DMS153 (cell line): ENCODE measurements at regions not wholly inside any gene's neighbourhood (a gene's known extent, or its start where the extent isn't known, plus 50 kb on each side); places are given as distances from the start of the nearest gene placed in this dataset.

Source experiments
- DNase-seq: peaks from one replicate; lab custom pipeline; 2025; lab: John Stamatoyannopoulos, UW

DNA sequence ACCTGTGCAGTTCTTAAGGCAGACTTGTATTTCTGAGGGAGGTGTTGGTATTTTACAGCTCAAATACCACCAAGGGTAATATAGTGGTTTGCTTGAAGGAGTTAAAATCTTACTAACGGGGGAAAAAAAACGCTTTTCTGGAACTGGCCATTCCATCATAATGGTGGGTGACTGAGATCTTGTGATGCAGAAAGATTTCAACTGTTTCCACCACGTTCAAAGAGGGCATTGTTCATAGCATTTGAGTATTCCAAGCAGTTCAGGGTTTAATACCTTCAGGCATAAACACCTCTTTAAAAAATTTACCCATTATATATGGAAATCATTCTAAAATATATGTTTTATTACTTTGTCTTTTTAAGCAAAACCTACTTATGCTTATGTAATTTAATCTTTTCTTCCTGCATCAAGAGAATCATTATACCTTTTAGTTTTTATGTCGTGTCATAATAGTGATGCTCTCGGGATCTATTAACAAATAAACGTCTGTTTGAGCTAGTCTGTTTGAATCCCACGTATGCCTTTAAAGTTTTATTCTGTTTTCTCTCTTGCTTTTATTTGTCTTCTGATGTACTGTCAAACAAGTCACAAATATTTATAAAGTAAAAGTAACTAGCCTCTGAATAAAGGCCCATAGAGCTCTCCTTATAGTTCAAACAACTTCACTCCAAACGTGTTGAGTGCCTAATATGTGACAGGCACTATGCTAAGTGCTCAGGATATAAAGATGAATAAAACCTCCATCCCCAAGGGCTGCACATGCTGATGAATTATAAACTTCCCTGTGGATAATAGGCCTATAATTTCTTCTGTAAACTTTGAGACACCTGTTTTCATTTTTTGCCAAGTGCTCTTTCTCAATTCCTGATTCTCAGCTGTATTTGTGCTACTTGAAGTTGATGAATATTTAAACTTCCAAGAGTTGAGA is 298.8 kb upstream of the FERMT1 start:
- DNase-seq = peak; percentile 65

DNA sequence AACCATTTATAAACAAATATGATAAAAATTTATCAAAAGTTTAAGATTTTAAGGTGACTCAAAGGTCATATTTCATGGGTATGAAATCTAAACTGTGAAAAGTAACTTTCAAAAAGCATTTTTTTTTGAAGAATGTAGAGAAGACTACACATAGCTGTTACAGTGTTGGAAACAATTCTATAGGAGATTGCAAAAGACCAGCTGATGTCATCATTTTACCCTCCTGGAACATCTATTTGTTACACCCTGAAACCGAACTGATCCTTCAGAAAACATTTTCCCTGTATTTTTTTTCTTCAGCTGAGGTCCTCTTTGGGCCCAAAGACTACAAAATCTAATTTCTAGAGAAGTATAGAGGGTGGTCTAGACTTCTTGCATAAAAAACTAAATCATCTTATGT is 297.5 kb upstream of the FERMT1 start:
- no peak for DNase-seq

DNA sequence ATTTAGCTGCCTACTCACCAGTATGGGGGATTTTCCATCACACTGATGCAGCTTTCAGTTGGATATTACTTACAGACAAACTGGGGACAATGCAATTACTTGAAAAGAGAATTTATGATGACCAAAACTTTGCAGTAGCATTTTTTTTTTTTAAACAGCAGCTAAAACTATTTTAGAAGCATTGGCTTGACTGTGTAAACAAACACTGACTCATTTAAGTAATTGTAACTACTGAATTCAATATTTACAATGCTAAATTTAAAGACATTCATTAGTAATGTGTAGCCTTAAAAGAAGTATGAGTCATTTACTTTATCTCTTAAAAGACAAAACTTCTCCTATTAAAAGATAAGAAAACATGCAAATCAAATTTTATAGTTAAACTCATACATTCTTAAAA is 295.9 kb upstream of the FERMT1 start:
- no peak for DNase-seq

- no peak for DNase-seq
These were observed 293.5 kb upstream of the FERMT1 start for GRCh38 chr20:6416371-6416770.

DNA sequence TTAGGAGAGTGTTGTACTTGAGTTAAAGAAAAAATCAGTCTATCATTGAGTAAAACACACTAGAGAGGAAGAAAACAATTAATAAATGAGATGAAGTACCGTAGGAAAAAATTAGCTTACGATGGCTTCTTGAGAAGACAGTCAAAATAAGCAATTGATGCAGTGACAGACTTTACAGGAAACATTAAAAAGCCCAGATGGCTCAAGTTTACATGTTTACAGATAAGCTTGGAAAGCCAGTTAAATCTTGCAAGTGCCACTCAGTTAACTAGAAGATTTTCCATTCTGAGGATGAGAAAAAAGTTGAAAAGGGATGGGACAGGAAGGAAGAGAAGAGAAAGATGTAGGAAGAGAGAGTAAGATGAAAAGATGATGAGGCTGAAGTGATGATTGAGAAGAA is 288.8 kb upstream of the FERMT1 start:
- DNase-seq = no peak

DNA sequence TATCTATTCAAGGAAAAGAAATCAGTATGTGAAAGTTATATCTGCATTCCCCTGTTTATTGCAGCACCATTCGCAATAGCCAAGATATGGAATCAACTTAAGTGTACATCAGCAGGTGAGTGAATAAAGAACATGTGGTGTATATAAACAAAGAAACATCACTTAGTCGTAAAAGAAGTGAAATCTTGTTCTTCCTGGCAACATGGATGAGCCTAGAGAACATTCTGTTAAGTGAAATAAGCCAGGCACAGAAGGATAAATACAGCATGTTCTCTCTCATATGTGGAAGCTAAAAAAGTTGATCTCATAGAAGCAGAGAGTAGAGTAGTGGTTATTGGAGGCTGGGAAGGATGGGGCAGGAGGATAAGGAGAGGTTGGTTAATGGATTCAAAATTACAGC is 287.9 kb upstream of the FERMT1 start:
- no peak for DNase-seq

GRCh38 chr20:6407163-6407562 is 284.3 kb upstream of the FERMT1 start:
- no peak for DNase-seq

DNA sequence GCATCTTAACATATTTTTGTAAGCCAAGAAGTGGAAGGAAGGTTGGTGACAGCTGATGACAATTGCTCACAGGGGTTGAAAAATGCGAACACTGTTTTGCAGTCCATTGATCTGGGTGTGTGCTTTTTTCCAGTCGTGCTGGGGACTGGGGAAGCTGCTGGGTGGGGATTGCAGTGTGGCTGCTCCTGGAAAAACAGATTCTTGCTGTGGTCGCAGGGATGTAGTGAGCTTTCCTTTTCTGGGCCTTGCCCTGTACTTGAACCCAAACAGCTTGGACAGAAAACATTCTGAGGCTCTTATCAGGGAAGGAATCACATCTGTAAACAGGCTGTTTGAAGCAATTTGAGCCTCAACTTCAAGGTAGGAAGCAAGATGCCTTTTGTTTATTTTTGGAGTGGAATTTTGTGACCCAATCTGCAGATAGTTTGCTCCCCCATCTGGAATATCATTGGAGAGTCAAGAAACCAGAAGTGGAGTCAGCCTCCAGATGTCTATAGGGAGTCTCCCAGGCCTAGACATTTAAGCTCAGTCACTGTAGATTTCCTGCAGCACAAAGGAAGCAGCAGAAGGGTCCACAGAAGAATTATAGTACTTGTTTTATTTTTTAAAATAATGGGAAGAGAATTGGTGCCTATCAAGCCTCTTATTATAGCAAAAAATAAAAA is 279.2 kb upstream of the FERMT1 start:
- no peak for DNase-seq

GRCh38 chr20:6397115-6397514 is 274.3 kb upstream of the FERMT1 start:
- no peak for DNase-seq

DNA sequence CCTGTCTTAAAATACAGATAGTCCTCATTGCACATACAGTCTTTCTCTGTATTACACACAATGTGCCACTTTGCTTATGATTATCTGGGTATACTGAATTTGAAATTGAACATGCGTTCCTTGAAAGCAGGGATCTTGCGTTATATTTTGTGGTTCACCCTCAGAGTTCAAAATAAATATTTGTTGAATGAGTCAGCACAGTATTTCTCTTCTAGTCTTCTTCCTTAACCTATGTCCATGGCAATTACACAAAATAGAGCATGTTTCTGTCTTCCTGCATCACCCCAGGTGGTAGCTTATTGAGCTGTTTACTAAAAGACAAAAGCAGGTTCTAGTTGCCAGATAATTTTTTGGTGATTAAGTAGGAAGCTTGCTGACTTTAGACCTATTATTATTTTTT is 272.9 kb upstream of the FERMT1 start:
- peak; percentile 87 for DNase-seq

- no peak for DNase-seq
These were observed 265.9 kb upstream of the FERMT1 start for GRCh38 chr20:6388671-6389197.

DNA sequence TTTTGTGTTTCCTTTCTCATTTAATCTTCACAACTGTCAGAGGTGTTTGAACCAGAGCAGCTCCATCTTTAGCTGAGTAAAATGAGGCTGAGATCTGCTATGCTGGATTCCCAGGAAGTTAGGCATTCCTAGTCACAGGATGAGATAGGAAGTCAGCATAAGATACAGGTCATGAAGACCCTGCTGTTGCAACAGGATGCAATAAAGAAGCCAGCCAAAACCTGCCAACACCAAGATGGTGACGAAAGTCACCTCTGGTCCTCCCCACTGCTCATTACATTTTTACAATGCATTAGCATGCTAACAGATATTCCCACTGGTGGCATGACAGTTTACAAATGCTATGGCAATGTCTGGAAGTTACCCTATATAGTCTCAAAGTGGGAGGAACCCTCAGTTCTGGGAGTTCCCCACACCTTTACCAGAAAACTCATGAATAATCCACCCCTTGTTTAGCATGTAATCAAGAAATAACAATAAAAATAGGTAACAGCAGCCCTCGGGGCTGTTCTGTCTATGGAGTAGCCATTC is 262.2 kb upstream of the FERMT1 start:
- DNase-seq = no peak

- DNase-seq = no peak
These were observed 261.6 kb upstream of the FERMT1 start for GRCh38 chr20:6384380-6384779.

DNA sequence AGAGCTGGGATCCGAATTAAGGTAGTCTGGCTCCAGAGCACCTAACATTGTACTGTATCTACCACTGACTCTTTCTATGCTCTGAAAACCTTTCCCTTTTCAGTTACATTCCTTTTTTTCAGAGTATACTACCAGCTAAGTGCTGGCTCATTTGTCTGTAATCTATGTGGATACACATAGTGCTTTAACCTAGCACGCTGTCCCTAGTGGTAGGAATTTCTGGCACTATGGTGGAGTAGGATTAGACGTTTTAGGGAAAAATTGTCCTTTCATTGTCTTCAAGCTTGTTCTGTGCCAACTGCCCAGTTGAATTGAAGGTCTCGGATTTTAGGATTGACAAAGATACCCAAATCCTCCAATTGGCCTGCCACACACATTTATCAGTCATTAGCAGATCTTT is 259.1 kb upstream of the FERMT1 start:
- DNase-seq = no peak

GRCh38 chr20:6362245-6362644 is 239.4 kb upstream of the FERMT1 start:
- no peak for DNase-seq

- DNase-seq = no peak
These were observed 237.9 kb upstream of the FERMT1 start for GRCh38 chr20:6360766-6361165.

GRCh38 chr20:6355754-6356451 is 233.1 kb upstream of the FERMT1 start:
- no peak for DNase-seq

DNA sequence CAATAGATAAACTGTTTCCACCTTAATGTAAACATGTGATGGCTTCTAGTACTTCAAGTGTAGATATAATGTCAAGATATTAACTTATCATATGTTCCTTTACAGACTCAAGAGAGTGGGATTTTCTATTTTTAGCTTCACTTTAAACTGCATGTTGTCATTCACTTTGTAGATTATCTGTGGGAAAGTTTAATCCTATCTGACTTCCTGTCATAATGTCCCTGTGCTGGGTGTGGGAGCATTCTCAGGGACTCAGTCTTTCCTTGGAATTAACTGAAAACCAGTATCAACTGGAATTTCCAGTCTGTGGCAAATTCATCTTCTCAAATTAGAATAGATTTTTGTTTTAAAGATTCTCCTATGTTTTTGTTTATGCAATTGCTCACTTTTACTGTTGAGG is 226.1 kb upstream of the FERMT1 start:
- no peak for DNase-seq

GRCh38 chr20:6347916-6348315 is 225.1 kb upstream of the FERMT1 start:
- DNase-seq = peak; percentile 14

DNA sequence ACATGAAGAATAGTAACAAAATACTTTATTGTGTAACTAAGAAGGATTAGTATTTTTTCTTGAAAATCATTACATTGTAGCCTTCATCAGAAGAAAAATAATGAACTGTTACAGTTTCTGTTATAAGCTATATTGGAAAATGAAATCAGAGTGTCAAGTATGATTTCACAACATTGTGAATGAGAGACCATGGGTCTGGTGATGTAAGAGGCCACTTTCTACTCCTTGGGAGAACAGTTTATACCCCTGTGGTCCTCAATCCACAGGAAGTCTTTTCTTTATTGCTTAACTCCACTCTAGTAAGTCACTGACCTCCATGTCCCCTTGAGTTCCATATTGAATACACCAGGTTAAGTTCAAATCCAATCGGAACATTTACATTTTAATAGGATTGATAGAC is 218.7 kb upstream of the FERMT1 start:
- no peak for DNase-seq

DNA sequence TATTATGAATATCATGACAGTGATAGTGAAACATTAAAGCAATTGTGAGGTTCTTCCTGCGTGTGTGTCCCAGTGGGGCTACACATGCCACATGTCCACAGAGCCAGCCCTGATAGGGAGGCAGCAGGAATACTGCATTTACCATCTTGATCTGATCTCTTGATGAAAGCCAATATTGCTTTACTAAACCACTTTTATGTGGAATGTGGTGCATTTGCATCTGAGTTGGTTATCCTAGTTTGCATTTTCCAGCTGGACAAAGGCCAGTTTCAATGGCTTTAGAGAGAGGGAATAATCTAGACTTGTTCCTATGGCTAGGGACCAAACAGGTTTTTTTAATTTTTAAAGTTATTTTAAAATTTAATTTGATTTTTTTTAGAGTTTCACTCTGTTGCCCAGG is 216.3 kb upstream of the FERMT1 start:
- DNase-seq = no peak

GRCh38 chr20:6333110-6333509 is 210.3 kb upstream of the FERMT1 start:
- DNase-seq = no peak
